22Rv1 (cell line): ENCODE measurements at regions not wholly inside any gene's neighbourhood (a gene's known extent, or its start where the extent isn't known, plus 50 kb on each side); places are given as distances from the start of the nearest gene placed in this dataset.

Experiments used
- ZFX ChIP-seq: fragments of 450-650 bp; IDR thresholded peaks from 2 replicates; pipeline ENCODE4 v1.6.1; 2017; ENCODE audit warnings: antibody characterized with exemption, borderline replicate concordance
- TF ChIP-seq, protein P1 (sequence below): fragments of 450-650 bp; IDR thresholded peaks from 2 replicates; pipeline ENCODE4 v1.5.1; 2017; ENCODE audit warnings: mild to moderate bottlenecking

DNA sequence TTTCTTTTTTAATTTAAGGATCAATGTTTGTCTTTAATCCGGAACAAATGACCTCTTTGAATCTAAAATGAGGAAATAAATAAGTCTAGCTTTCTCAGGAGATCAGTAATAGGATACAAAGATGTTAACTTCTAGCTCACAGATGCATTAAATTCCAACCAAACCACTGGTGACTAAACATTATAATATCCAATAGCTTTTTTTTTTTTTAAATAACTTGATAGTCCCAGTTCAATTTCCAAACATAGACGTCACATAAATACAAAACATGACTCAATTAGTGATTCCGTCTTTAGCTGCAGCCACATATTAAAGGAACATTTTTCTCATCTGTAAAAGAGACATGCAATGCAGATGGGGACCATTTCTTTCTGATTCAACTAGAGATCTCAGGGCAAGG, 390.5 kb upstream of the PCDH9 start:
- TF ChIP-seq, protein P1, sequence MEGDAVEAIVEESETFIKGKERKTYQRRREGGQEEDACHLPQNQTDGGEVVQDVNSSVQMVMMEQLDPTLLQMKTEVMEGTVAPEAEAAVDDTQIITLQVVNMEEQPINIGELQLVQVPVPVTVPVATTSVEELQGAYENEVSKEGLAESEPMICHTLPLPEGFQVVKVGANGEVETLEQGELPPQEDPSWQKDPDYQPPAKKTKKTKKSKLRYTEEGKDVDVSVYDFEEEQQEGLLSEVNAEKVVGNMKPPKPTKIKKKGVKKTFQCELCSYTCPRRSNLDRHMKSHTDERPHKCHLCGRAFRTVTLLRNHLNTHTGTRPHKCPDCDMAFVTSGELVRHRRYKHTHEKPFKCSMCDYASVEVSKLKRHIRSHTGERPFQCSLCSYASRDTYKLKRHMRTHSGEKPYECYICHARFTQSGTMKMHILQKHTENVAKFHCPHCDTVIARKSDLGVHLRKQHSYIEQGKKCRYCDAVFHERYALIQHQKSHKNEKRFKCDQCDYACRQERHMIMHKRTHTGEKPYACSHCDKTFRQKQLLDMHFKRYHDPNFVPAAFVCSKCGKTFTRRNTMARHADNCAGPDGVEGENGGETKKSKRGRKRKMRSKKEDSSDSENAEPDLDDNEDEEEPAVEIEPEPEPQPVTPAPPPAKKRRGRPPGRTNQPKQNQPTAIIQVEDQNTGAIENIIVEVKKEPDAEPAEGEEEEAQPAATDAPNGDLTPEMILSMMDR: no peak
- TF ChIP-seq ZFX: no peak
